SKM-1 (cell line): ENCODE measurements at regions not wholly inside any gene's neighbourhood (a gene's known extent, or its start where the extent isn't known, plus 50 kb on each side); places are given as distances from the start of the nearest gene placed in this dataset.
"Not testable (repeated sequence)": the region's sequence is repeated elsewhere in the genome, so short reads cannot be mapped to it uniquely, and the experiment has no call there.

ENCODE experiments used
- DNase-seq: peaks from one replicate; lab custom pipeline; 2025; ENCODE audit not compliant: unreplicated experiment; lab: John Stamatoyannopoulos, UW

- DNase-seq, result no peak
Measured at GRCh38 chr6:133046576-133046975, 194.6 kb upstream of the EYA4 start.

DNA sequence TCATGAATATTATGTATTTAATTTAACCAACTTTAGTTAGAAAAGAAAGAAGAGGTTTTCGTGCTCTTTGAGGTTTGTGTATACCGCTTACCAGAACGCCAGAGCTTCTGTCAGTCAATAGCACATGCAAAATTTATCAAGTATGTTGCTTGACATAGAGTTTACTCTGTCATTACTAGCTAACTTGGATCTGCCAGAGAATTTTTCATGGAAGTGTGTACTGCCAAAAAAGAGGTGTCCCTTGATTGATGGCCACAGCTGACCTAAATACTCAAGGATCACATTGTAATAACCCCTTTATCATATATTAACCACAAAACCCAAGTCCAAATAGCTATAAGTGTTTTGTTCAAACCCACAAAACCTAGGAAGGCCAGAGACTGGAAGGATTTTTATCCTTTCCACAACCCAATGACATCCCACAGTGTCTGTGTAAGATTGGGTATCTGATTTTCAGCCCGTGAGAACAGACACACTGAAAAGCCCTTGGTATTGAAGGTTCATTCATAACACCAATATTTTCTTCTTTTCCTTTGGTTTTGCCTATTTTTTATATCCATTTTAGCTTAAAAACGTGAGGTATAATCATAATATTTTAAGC, 194.0 kb upstream of the EYA4 start:
- no peak for DNase-seq

DNA sequence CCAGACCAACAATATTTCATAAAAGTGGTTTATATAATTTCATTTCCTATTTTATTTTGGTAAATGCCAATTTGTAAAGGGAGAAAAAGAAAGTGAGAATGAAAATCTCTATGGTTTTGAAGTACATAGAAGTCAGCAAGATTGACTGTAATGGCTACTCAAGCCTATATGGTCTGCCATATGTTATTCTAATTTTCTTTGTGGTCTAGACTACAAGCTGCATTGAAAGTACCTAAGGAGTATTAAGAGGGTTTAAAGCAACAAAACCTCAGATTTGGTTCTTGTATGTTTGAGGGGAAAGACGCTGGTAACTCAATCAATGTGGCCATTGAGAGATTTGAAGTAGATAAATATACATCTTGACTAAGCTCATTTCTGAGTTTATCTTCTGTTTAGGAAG, 193.5 kb upstream of the EYA4 start:
- DNase-seq, result no peak

GRCh38 chr6:133051240-133051639, 189.9 kb upstream of the EYA4 start:
- no peak for DNase-seq

- DNase-seq, result no peak
Measured at GRCh38 chr6:133052465-133052864, 188.7 kb upstream of the EYA4 start.

- no peak for DNase-seq
Measured at GRCh38 chr6:133055441-133055966, 185.7 kb upstream of the EYA4 start.

- DNase-seq, result no peak
Measured at GRCh38 chr6:133057352-133057751, 183.8 kb upstream of the EYA4 start.

DNA sequence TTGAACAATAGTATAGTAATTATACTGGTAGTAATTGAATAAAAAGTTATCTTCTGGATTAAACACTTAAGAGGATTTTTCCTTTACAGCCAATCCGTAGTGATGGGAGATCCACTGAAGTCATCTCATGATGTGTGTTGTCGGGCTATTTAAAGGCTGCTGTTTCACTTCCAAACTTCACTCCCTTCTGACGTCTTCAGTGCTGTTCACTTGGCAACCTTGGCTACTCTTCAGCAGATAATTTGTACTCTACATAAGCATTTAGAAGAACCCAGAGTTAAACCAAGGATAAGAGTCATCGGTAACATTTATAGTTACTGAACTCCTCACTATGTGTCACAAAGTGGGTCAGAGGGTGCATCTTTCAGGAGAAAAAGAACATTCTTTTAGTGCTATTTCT, 179.1 kb upstream of the EYA4 start:
- DNase-seq, result no peak

DNA sequence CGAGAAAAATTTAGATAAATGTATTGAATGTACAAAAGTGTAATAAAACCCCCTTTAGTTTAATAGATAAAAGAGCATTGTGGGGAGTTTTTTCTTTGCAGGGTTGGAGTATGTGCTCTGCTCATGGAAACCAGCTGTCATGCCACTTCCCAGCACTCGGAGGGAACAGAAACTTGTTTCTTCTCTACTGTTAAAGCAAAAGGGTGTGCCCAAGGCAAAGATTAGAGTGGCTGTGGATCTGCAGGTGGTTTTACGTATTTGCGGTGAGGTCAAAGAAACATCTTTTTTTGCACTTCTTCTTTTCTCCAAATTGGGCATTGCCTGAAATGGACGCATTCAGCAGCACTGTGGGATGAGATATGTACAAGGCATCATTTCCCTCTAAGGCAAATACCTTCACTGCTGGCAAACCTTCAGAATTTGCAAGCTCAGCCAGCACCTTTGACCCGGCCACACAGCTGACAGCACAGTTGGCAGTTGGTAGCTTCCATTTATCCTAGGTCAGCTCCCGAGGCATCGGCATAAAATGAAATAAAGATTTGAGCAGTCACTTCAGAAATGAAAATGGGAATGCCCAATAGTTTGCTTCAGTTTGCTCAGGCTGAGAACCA, 178.4 kb upstream of the EYA4 start:
- no peak for DNase-seq

GRCh38 chr6:133067960-133068359, 173.2 kb upstream of the EYA4 start:
- DNase-seq, result no peak

GRCh38 chr6:133070410-133071043, 170.6 kb upstream of the EYA4 start:
- no peak for DNase-seq

DNA sequence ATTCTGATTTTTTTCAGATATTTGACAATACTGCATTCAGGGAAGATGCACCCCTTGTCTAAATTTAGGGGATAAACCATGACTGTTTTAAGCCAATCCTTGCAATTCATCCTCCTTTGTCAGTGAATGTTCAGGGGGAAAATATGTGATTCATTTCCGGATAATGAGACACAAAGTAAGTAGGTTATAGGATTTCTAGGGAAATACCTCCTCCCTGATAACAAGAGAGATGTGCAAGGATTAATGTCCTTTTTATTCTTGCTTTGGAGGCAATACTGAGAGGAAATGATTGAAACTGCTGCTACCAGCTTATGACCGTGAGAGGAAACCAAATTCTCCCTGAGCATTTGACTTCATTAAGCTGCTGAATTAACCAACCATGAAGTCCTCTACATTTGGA, 161.3 kb upstream of the EYA4 start:
- no peak for DNase-seq

DNA sequence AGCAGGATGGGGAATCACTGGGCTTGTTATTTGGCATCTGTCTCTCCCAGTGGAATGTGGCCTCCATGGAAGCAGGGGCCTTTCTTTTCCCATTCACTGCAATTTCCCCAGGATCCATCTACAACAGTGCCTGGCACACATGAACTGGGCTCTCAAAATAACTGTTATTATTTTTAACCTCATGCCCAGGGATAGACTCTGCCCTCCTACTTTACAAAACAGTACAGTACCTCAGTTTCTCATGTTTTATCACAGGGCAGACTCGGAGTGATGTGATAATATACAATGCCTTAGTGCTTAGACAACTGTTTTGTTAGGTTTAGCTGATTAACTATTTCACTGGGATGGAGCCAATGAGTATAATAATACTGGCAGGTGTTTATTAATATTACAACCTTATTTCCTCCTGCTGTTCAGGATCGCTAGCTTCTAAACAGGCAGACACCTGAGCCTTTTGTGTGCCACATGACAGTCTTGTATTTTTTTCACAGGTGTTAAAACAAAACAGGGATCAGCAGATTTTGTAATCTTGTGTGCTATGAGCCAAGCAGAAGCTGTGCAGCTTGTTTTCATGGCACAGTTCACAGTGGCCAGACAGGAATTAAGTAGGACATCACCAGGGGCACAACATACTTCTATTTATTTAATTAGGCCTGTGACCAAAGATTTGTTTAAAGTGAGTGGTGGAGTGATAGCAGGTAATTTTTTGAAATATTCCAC, 157.7 kb upstream of the EYA4 start:
- no peak for DNase-seq

DNA sequence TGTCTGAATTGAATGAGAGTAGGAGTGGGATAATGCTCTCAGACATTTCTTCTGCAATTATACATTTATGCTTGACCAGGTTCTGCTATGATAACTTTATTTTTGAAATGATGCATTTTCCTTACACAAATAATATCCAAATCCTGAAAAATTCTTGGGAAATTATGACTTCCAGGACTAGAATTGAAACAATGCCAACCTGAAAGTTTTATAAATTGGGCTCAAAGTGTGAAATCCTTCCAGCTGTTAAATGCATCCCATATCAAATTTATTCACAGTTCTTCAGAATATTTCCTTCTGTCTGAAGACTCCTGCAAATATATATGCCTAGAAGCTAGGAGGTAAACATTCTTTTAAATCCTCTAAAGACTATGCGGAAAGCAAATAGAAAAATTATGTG, 155.7 kb upstream of the EYA4 start:
- DNase-seq, result no peak

- DNase-seq, result no peak
Measured at GRCh38 chr6:133085896-133086295, 155.3 kb upstream of the EYA4 start.

- DNase-seq, result no peak
Measured at GRCh38 chr6:133088931-133089695, 152.0 kb upstream of the EYA4 start.

GRCh38 chr6:133092199-133092598, 149.0 kb upstream of the EYA4 start:
- no peak for DNase-seq

DNA sequence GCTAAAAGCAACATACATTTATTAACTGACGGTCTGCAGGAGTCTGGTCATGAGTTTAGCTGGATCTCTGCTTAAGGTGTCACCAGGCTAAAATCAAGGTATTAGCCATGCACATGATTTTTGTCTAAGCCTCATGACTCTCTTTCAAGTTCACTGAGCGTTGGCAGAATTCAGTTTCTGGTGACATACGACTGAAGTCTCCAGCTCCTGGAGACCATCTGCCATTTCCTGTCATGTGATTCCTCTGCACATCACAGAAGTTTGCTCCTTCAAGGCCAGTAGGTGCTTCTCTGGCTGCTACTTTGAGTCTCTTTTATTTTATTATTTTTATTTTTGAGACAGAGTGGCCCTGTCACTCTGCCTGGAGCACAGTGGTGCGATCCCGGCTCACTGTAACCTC, 148.4 kb upstream of the EYA4 start:
- DNase-seq, result no peak

- DNase-seq, result not testable (repeated sequence)
Measured at GRCh38 chr6:133093211-133093610, 147.9 kb upstream of the EYA4 start.

DNA sequence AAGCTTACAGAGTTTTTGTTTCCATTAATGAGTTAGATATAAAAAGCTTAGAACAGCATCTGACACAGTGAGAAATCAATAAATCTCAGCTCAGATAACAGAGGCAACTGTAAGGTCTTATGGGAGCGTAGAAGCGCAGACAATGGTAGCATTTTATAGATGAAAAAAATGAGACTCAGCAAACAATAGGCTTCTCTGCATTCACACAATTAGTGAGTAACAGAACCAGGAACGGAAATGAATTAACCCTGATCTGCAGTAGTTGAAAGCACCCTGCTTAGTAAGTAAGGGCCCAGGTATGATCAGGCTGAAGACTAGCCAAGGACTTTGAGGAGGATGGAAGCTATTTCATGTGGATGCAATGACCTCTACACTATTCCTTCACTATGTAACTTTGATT, 147.2 kb upstream of the EYA4 start:
- DNase-seq, result no peak

DNA sequence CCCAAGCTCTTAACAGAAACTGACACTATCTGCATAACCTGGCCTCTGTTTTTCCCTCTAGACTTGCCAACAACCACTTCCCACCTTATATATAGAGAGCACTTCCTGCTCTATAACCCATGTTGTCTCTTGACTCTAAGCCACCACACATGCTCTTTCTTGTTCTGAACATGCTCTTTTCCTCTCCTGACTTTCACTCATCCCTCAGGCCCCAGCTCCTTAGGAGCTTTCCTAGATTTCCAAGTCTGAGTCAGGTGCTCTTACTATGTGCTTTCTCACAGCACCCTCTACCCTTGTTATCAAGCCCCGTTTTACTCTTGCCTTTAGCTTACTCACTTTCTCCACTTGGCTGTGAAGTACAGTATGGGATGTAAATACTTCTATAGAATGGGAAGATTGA, 143.9 kb upstream of the EYA4 start:
- no peak for DNase-seq
